HCT116 (cell line): ENCODE measurements at regions not wholly inside any gene's neighbourhood (a gene's known extent, or its start where the extent isn't known, plus 50 kb on each side); places are given as distances from the start of the nearest gene placed in this dataset.

Experiments
- CEBPB ChIP-seq: IDR thresholded peaks from 2 replicates; pipeline ENCODE4 v1.6.1; 2012; ENCODE audit warnings: low read depth
- POLR2A ChIP-seq: IDR thresholded peaks from 2 replicates; pipeline ENCODE4 v1.7.0; 2011; ENCODE audit warnings: borderline replicate concordance; ENCODE audit not compliant: insufficient read depth, insufficient read length; ENCODE audit errors: extremely low read depth
- POLR2AphosphoS5 ChIP-seq: IDR thresholded peaks from 2 replicates; pipeline ENCODE4 v1.6.1; 2011; ENCODE audit warnings: mild to moderate bottlenecking, low read depth, low read length, moderate library complexity
- TF ChIP-seq, protein P1 (sequence below): IDR thresholded peaks from 2 replicates; pipeline ENCODE4 v1.6.1; 2012
- TF ChIP-seq, protein P2 (sequence below), 3 experiments: fragments of 200-600 bp in 1 of 3; sonication (generic) in 1 of 3; IDR thresholded peaks in 2 of 3; conservative IDR thresholded peaks in 1 of 3; 2 replicates each; pipeline ENCODE4 v1.5.1; 2012 to 2017; ENCODE audit warnings: low read depth in 2 of 3, low read length in 2 of 3, antibody characterized with exemption in 1 of 3, borderline replicate concordance in 1 of 3, control low read depth in 1 of 3, mild to moderate bottlenecking in 1 of 3, mixed read lengths in 1 of 3, mixed run types in 1 of 3, moderate library complexity in 1 of 3; ENCODE audit not compliant: insufficient read depth in 1 of 3

DNA sequence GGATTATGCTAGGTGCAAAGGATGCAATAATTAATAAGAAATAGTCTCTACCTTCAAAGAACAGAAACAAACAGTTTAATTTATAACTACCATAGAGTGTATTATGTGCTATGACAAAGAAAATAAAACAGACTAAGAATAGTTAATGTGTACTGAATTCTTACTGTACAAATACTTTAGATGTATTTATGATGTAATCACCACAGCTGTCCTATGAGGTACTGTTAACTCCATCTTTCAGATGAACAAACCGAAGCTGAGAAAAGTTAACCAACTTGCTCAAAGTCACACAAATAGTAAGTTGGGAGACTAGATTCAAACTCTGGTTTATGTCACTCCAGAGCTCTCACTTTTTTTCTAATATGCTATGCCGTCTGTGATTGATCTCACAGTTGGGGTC is 77.0 kb upstream of the FGGY start:
- TF ChIP-seq POLR2AphosphoS5 (no peak), CEBPB (no peak), POLR2A (no peak)
- TF ChIP-seq, protein P1, sequence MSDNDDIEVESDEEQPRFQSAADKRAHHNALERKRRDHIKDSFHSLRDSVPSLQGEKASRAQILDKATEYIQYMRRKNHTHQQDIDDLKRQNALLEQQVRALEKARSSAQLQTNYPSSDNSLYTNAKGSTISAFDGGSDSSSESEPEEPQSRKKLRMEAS, result no peak
- TF ChIP-seq, protein P2, sequence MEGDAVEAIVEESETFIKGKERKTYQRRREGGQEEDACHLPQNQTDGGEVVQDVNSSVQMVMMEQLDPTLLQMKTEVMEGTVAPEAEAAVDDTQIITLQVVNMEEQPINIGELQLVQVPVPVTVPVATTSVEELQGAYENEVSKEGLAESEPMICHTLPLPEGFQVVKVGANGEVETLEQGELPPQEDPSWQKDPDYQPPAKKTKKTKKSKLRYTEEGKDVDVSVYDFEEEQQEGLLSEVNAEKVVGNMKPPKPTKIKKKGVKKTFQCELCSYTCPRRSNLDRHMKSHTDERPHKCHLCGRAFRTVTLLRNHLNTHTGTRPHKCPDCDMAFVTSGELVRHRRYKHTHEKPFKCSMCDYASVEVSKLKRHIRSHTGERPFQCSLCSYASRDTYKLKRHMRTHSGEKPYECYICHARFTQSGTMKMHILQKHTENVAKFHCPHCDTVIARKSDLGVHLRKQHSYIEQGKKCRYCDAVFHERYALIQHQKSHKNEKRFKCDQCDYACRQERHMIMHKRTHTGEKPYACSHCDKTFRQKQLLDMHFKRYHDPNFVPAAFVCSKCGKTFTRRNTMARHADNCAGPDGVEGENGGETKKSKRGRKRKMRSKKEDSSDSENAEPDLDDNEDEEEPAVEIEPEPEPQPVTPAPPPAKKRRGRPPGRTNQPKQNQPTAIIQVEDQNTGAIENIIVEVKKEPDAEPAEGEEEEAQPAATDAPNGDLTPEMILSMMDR (IDR thresholded peaks at IDR 0.05 in 2 of 3, conservative IDR thresholded peaks at IDR 0.05 in 1 of 3; ENCODE audit: borderline replicate concordance in 1 of 3, insufficient read depth in 1 of 3, low read depth in 2 of 3, low read length in 2 of 3), result no peak
